NT2/D1 (cell line): ENCODE measurements at regions not wholly inside any gene's neighbourhood (a gene's known extent, or its start where the extent isn't known, plus 50 kb on each side); places are given as distances from the start of the nearest gene placed in this dataset.
"Not testable (repeated sequence)": the region's sequence is repeated elsewhere in the genome, so short reads cannot be mapped to it uniquely, and the experiment has no call there.

Experiments used
- SUZ12 ChIP-seq: IDR thresholded peaks from 2 replicates; pipeline ENCODE4 v1.6.1; 2011; ENCODE audit not compliant: insufficient read length, insufficient read depth; ENCODE audit errors: extremely low read depth
- YY1 ChIP-seq: IDR thresholded peaks from 2 replicates; pipeline ENCODE4 v1.6.1; 2011; ENCODE audit not compliant: insufficient read length, insufficient read depth
- ZNF274 ChIP-seq: IDR thresholded peaks from 2 replicates; pipeline ENCODE4 v1.6.1; 2011; ENCODE audit warnings: mild to moderate bottlenecking, low read depth, low read length

- TF ChIP-seq ZNF274, YY1, SUZ12: not testable (repeated sequence)
Observed at GRCh38 chr3:115213052-115213451, 66.0 kb upstream of the ZBTB20 start.
